ENCODE measurements at regions not wholly inside any gene's neighbourhood (a gene's known extent, or its start where the extent isn't known, plus 50 kb on each side); places are given as distances from the start of the nearest gene placed in this dataset.
"Not testable (repeated sequence)": the region's sequence is repeated elsewhere in the genome, so short reads cannot be mapped to it uniquely, and the experiment has no call there.

DNA sequence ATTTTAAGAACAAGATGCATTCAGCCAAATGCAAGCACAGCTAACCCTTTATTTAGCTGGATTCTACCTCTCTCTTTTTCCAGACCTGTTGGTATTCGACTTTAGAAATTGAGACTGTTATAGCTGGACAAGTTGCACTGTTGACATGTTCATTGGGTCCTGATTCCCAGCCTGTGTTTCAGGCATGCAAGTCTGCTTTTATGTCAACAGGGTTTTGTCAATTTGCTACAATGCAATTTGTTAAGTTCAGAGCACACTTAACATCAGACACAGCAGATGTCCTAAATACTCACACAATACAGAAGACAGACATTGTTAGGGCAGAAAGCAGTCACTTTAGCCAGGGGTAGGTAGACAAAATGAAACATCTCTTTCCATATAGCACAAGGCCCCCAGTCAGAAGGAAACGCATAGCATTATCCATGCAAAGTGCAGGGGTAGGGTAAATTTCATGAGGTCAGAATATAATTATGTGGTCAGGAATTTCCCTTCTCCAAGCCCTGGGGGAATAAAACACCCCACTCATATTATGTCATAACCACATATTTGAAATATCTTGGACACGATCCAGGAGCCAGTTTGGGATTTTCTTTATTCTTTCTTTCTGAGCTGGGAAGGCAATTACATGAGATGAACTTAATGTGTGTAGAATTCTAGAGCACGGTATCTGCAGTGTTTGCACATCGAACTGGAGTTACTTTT, 504.1 kb downstream of the NTRK3 start:
- no peak for DNase-seq

DNA sequence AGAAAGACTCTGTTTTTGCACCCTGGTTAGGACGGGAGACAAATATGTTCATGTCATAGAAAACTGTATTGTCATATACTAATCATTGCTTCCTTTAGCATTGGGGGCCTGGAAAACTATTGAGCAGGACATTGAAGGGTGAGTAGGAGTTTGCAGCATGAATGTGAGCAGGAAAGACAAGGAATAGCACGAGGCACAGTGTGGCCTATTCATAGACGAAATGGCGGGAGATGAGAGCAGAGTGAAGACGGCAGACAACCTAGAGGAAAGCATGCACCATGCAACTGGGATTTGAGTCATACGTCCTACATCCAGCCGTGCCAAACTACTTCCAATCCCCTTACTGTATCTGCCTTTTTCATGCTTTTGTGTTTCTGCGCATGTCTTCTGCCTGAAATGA, 508.1 kb downstream of the NTRK3 start:
- DNase-seq: no peak

DNA sequence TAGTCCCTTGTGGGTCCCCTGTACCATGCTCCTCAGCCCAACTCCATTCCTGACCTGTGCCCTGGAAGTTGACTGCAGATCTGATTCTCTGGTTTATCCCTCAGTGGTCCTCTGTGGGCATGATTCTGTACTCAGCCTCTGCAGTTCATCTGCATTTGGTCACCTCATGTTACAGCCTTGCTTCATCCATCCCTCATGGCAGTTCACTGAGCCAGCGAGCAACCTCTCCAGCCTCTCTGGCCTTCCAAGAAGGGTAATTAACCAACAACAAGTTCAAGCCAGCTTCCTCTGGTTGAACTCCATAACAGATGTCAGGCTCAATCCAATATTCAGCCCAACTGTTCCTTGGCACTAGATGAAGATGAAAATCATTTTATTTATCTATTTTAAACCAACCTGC, 509.5 kb downstream of the NTRK3 start:
- DNase-seq: no peak

DNA sequence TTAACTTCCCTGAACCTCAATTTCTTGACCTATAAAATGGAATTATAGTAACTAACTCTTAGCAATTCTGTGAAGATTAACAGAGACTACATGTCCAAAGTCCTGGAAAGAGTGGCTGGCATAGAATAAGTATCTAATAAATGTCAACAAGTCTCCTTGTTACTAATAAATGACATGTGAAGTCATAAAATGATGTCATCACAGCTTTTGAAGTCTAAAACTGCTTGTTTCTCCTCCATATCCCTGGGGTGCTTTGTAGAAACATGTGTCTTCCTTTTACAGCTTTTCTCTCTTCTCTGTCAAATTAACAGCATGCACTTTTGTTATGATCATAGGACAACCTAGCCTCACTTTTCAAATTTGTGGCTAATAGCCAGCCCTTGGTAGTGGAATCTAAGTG, 510.2 kb downstream of the NTRK3 start:
- DNase-seq: no peak

DNA sequence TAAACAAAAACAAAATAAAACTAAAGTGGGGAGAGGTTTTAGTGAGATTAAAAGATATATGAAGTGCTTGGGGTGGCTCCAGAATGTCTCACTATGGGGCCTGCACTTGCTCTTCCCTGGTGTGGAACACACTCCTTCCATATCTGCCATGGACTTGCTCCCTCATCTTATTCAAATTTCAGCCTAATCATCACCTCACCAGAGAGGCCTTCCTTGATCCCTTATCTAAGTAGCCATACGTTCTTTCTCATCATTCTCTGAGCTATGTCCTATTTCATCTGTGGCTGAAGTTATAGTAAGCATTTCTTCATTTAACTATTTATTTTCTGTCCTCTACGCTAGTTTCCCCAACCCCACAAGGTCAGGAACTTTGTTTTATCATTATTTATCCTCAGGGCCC, 511.7 kb downstream of the NTRK3 start:
- DNase-seq: no peak

DNA sequence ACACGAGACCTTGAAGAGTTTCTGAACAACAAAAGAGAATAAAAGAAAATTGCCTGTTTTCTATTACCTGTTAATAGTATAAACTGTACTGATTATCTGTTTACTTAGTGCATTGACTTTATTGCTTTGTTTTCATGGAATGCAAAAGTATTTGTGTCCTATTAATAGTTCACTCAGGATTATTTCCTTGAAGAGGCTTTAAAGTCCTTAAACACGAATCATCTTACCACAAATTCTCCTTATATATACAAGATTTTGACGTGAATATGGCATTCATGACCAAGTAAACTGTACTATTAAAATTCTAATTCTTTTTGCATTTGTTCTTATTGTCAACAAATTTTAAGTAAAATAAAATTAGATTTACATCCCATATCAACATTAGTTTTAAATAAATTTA, 513.0 kb downstream of the NTRK3 start:
- no peak for DNase-seq

DNA sequence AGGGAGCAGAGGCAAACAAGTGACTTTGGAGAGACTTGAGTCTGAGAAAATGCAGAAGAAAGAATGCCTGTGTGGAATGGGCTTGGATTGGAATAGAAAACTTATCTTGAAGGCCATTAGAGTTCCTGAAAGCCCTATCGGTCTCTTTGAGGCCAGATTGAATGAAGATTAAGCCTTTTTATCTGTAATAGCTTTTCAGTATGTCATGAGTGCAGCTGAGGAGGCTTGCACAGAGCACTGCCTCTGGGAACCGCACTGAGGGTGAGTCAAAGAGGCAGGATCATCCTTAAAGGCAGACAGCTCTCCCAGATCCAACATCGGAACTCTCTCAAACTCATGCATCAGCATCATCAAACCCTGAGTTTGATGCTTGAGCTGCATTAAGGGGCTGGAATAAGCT, 515.2 kb downstream of the NTRK3 start:
- no peak for DNase-seq

DNA sequence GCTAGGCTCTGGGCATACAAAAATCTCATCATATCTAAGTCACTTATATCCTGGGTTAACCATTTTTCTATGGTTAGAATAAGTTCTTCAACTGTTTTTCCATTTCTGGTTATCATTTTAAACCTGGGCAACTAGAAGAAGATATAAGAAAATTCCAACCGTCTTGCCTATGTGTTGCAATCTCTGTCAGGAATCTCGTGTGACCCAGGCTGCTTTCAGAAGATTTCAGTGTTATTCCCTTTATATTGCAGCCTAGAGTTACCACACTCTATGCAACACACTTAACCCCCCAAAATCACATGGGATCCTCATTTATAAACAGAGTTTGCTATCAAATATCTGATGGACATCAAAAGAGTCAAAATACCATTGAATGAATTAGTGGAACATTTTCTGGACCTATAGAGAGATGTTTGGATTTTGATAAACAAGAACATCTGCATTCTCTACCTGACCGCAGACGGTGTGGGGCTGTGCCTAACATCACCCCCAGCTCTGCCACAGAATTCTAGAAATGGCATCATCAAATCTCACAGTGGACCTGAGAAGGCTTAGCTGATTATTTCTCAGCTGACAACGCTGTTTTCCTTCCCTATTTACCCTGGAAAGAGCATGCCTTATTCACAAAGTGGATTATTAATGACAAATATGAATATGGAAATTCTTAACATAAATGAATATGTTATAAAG, 515.7 kb downstream of the NTRK3 start:
- DNase-seq: no peak

DNA sequence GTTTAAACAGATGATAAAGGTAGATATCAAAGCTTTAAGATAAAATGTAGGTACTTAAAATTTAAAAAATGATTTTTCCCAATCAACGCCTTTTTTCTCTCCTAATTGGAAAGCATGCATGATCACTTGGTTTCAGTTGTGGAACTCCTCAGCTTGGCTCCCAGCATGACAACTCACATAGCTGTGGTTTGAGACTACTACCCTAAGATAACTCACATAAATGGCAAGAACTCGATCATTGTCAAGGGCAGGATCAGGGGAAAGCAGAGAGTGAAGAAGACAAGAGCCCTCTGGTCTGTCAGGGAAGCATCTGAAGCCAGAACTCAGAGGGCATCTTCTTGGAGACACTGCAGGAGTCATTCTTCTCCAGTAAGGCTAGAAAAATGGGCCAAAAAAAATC, 516.7 kb downstream of the NTRK3 start:
- no peak for DNase-seq

DNA sequence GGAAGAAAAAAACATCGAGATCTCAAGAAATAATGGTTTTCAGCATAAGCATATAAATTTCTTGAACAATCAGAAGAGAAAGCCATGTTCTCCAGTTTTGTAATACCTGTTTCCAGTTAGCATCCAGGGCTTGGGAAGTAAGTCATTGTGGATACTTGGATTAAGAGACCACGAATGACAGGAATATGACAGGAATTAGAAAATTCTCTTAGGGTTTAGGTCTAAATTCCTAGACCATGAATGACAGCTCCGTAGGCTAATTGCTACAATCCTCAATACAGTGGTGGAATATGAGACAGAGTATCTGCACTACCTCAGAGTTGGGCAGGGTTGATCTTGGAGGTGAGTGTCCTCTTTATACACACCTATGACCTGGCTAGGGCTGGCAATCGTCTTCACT, 517.5 kb downstream of the NTRK3 start:
- DNase-seq: no peak

DNA sequence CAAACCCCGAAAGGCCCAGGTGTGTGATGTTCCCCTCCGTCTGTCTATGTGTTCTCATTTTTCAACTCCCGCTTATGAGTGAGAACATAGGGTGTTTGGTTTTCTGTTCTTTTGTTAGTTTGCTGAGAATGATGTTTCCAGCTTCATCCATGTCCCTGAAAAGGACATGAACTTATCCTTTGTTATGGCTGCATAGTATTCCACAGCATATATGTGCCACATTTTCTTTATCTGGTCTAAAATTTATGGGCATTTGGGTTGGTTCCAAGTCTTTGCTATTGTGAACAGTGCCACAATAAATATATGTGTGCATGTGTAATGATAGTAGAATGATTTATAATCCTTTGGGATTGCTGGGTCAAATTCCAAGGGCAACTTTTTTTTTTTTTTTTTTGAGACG, 519.1 kb downstream of the NTRK3 start:
- DNase-seq: not testable (repeated sequence)

DNA sequence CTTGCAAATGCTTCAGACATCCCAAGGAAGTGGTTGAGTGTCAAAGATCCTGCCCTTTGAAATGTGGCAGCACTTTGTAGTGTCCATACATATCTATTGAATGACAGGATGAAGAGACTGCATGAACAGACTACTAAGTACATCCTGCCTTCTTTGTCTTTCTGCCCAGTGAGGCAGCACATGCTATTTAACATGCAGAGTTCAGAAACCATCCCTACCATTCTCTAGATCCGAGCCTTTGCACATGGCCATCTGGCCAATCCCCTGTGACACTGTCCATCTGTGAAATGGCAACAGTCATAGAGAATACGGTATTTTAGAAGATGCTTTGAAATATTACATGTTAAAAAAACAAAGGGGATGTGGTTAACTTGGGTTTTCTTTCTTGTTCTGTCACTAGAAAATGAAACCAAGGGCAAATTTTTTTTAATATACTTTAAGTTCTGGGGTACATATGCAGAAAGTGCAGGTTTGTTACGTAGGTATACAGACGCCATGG, 519.6 kb downstream of the NTRK3 start:
- no peak for DNase-seq

DNA sequence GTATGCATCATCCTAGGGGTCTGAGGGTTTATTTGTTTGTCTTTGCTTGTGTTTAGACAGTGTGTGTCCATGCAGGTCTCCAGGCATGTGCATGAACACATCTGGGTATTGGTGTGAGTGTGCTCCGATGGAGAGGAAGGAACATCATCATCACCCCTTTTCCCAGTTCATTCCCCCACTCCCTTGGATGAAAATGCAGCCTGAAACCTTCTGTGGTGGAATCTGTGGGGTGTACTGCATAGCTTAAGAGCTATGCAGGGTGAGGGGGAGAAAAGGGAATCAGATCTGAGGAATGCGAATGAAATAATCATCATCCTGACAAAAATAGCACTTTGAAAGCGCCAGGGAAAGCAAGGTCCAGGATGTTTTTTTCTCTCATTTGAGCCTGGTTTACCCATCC, 520.1 kb downstream of the NTRK3 start:
- no peak for DNase-seq

DNA sequence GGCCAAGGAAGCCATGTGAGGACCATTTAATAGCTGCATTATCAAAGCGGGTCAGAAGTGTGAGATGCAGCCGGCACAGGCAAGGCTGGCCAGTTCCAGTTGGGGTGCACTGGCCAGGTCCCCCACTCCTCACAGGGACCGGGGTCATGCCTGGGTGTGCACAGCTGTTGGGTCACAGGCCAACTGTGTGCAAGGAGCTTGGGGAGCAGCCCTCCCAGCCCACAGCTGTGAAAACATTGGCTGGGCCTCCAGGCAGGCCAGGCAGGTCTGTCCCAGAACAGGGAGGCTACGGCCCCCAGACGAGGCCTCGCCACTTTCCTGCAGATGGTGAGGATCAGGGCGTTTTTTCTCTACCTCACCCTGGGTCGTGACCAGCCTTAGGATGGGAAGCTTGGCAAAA, 521.0 kb downstream of the NTRK3 start:
- no peak for DNase-seq

DNA sequence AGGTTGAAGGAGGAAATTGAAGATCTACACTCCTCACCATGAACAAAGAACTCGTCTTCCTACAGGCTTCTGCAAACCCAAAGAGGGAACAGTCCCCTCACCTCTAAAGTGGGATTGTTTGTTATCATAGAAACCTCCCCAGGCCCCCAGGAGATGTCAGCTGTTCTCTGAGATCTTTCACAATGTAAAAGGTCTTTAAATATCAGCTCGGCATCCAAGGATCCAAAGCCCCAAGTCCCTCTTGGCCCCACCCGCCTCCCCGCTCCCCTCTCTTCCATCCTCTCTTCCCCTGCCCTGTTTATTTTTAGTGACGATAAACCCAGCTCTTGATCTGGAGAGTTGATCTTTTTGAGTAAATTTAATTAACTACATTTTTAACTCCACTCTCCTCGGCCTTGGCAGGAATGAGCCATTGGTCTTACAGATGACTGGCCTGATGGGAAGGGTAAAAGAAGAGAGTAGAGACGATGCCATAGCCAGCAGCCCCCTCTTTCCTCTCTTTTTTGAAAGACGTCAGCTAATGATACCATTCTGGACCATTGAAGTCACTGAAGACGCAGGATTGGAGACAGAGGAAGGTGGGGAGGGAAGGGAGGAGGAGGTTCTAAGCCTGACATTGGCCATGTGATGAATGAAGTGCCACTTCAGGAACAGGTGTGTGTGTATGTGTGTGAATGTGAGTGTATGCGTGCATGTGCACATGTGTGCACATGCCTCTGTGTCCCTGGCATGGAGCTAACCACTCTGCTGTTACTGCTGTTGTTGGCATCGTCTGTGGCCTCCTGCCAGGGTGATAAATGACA, 521.8 kb downstream of the NTRK3 start:
- DNase-seq: no peak

DNA sequence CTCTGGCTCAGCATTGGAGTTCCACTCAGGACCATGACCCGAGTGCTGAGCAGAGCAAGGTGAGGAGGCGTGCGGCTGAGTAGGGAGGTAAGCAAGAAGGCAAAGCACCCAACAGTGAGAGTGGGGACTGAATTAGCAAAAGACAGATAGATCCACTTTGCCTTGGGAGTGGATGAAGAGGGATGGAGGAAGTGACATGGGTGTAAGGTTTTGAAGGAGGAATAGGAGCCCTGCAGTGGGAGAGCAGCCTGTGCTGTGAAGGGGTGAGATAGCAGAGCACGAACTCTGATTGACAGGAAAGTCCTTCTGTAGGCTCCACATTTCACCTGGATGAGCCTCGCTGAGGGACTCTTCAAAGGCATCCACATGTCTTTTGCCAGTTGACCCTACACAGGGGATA, 522.6 kb downstream of the NTRK3 start:
- no peak for DNase-seq

DNA sequence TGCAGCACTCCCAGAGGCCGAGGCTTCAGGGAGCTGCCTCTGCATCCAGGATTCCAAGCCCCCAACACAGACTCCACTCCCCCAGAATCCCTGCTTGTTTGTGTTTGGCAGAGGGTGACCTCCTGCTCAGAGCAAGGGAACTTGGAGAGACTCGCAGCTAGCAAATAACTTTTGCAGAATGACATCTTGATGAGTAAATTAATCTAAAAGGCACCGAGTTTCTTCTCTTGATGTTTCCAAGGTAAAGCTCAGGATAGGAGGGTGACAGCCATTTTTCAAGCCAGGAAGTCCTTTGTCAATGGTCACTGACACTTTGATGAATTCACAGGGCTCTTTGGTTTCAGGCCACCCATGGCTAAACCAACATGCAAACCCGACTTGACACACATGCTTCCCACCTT, 523.0 kb downstream of the NTRK3 start:
- no peak for DNase-seq

DNA sequence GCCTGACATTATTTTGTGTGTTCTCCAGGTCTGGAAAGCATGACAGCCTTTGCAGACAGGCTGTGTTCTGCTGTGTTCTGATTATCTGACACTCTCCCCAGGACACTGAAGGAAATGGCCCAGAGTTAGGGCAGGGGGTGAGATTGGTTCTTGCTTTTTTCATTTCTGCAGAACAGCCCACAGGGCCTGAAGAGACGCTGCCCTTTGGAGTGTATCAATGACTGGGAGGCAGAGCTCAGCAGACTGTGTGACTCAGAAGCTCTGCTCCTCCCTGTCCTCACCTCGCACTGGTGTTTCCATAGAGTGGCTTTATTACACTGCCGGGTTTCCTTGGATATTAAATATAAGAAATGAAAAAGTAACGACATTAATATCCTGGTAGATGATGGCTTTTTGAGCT, 523.6 kb downstream of the NTRK3 start:
- no peak for DNase-seq

DNA sequence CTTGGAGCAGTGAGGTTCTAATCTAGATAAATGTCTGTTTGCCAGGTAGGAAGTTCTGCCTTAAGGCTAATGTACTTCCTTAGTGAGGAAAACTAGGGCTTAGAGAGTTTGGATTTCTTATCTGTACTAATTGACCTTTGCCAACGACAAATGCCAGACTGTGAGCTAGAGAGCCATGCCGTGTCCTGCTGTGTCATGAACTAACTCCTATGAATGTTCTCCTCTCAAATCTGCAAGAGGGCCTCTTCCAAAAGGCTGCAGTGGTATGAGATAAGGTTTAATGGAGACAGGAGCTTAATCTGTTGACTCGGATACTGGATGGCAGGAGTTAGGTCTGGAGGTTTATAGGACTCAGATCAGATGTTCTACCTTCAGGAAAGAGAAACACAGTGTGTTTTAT, 524.9 kb downstream of the NTRK3 start:
- no peak for DNase-seq

DNA sequence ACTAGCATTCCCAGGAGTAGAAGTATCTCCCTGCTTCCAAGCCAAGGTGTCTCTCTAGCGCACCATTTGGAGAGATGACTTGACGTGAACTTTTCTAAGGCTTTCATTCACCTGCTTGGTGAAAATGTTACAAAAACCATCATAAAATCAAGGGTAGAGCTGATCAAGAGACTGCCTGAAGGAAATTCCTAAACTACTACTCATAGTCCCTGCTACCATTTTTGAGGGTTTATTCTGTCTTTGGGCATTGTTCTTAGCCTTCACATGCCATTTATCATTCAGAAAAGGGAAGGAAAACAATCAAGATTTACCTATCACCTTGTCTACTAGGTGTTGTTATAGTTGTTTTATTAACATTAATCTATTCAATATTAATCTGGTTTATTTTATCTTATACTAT, 525.8 kb downstream of the NTRK3 start:
- DNase-seq: no peak

DNA sequence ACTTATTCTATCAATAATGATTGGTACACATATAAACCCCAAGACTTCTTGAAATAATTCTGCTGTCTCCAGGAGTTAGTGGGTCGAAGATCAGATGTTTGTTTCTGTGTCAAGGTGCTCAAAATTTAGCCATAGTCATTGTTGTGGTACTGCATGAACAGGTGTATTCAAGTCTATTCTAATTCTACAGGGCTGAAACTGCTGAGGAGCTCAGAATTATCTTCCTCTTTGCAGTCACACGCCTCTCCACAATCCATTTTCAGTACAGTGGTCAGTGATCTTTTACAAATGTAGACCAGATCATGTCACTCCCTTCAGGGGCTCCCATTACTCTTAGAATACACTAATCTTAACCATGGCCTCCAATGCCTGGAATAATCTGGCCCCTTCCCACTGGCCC, 527.5 kb downstream of the NTRK3 start:
- no peak for DNase-seq

DNA sequence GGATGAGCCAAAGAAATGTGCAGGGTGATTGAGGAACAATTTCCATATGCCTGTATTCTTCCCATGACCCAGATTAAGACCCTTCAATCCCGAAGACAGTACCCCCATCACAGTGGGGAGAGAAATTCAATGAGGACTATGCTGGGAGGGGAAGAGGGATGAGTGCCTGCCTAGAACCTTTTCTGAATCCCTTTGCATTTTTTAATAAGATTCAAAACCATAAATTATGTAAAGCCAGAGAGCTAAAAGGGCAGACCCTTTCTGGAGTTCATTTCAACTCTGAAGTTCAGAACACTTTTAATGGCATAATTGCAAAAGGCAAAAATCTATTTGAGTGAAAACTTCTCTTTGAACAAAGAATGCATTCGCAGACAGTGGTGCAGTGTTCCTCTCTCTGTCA, 529.5 kb downstream of the NTRK3 start:
- DNase-seq: no peak

DNA sequence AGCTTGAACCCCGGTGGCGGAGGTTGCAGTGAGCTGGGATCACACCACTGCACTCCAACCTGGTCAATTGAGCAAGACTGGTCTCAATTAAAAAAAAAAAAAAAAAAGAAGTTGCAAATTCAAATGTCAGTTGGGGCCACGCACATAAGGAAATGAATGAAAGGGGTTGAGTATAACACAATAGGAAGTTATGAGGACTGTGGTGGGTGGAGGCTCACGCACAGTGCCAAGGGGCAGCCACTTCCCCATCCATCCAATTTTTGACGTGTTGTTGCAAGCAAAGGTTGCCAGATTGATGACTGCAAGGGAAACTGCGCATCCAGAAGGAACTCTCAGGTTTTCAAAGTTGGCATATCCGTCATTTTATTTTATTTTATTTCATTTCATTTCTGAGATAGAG, 532.2 kb downstream of the NTRK3 start:
- no peak for DNase-seq
